Muscle of leg (tissue), 3 donors: ENCODE measurements at regions not wholly inside any gene's neighbourhood (a gene's known extent, or its start where the extent isn't known, plus 50 kb on each side); places are given as distances from the start of the nearest gene placed in this dataset.

Source experiments
- DNase-seq: peaks from one replicate; pipeline ENCODE4 v3.0.0; 2013
- H3K27ac ChIP-seq: one replicate; pipeline ENCODE4 v1.5.1; 2013; ENCODE audit warnings: mild to moderate bottlenecking, low read length, control low read depth
- H3K27me3 ChIP-seq: one replicate; pipeline ENCODE4 v1.6.1; 2013; ENCODE audit warnings: low read length; ENCODE audit not compliant: control insufficient read depth, insufficient read depth
- H3K36me3 ChIP-seq: one replicate; pipeline ENCODE4 v1.6.1; 2013; ENCODE audit warnings: low read length; ENCODE audit not compliant: control insufficient read depth, insufficient read depth
- H3K4me1 ChIP-seq: one replicate; pipeline ENCODE4 v1.6.1; 2013; ENCODE audit warnings: low read length; ENCODE audit not compliant: control insufficient read depth, insufficient read depth
- H3K4me3 ChIP-seq: one replicate; pipeline ENCODE4 v1.5.1; 2013; ENCODE audit warnings: low read length, control low read depth
- H3K9me3 ChIP-seq: replicated peaks from 2 replicates; pipeline ENCODE4 v1.6.1; 2013; ENCODE audit warnings: low read depth, low read length; ENCODE audit not compliant: control insufficient read depth
- WGBS: methylation state at CpG from one replicate; pipeline ENCODE4 v1.1.5; 2013; ENCODE audit warnings: missing lambda C conversion rate; ENCODE audit not compliant: insufficient coverage; 5-methylcytosine and 5-hydroxymethylcytosine counted together

DNA sequence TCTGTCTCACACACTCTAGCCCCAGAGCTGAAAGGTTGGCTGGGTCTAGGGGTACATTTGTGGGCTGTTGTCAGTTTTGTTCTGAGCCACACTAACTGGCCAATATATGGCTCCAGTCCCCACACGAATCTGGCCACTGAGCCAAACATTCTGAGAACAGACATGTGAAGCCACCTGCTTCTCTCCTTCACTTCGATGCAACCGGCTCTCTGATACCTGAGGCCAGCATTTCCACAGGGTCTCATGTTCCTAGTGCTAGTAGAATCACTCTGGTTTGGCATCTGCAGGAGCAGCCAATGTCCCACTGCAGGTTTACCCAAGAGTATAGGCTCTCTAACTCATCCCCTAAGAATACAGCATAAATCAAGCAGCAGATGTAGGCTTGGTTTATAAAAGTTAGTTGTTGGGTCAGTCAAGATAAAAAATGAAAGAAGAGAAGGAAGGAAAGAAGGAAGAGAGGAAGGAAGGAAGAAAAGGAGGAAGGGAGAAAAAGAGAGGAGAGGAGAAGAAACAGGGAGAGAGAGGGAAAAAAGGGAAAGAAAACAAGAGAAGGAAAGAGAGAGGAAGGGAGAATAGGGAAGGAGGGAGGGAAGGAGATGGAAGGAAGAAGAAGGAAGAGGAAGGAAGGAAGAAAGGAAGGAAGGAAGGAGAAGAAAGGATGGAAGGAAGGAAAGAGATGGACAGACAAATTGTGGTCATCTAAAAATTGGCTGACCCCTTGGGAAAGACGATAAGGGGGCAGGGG lies 75.1 kb downstream of the STRA8 start:
- peak; percentile 13 for DNase-seq
- no peak overlapping the region for H3K4me3 ChIP-seq
- H3K36me3 ChIP-seq: no peaks in the 10 kb centered on the region
- no peak overlapping the region for H3K27ac ChIP-seq
- H3K27me3 ChIP-seq: no peaks in the 10 kb centered on the region
- H3K9me3 ChIP-seq: no peaks in the 10 kb centered on the region
- no peaks in the 10 kb centered on the region for H3K4me1 ChIP-seq
- WGBS: 74% methylated on average over 3 of the region's 4 CpGs
